ENCODE measurements at regions not wholly inside any gene's neighbourhood (a gene's known extent, or its start where the extent isn't known, plus 50 kb on each side); places are given as distances from the start of the nearest gene placed in this dataset.

GRCh38 chr13:111541345-111541744 is 220.9 kb downstream of the TEX29 start:
- DNase-seq = no peak

DNA sequence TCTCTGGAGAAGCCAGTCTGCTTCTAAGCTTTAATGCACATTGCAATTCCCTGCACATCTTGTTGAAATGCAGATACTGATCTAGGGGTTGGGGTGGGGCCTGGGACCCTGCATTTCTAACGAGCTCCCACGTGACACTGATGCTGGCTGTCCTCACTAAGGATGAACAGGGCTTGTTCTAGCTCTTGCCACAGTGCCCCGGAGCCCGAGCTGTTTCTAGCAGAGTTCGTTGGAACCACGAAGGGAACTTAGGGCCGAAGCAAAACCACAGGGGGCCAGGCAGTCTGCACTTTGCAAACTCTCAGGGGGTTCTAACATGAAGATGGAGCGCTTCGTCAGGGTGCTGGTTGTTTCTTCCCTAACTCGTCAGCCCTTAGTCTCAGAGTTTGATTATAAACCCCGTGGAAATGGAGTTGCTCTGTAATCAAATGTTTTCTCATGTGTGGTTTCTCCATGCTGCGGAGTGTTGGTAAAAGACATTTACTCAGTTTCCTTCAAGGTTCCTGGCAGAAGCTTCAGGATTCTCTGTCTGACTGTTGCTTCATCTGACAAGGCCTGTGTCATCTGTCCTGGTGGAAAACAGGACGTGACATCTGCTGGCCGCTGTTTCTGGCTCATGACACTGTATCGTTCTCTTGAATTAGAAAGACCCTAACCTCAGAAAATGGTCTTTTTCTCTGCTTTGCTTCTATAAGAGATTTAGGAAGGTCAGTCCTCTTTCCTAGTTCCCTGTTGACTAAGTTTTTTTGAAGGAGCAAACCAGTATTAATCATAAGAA is 221.5 kb downstream of the TEX29 start:
- no peak for DNase-seq

DNA sequence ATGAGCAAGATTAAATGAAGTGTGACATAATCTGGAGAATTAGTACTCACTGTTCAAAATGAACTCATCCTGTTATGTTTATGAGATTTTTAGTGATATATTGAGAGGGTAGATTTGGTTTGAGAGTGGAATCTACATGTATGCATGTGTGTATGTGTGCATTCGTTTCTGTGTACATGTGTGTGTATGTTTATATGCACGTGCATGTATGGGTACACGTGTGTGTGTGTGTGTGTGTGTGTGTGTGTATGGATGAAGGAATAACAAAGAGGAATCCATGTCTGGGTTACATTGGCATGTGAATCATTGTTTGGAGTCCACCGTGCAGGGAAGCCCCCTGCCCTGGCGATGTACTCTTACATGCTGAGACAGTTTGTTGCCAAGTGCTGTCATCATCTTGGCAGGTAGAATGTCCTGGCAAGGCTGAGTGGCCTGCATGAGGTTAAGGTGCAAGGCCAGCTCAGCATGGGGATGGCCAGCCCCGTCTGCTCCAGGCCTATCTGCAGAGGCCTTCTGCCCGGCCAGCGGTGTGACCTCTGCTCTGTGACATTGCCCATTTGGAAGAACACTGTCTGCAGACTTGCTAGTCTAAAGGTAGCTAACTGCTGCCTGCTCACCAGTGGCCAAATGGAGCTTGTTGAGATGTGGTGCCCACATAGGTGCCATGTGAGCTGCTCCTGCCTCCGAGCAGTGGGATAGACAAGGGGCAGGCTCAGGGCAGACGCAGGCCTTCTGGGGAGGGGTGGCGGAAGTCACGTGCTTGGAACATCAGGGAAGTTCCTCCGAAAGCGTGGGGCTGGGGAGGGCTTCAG is 222.3 kb downstream of the TEX29 start:
- DNase-seq = no peak

DNA sequence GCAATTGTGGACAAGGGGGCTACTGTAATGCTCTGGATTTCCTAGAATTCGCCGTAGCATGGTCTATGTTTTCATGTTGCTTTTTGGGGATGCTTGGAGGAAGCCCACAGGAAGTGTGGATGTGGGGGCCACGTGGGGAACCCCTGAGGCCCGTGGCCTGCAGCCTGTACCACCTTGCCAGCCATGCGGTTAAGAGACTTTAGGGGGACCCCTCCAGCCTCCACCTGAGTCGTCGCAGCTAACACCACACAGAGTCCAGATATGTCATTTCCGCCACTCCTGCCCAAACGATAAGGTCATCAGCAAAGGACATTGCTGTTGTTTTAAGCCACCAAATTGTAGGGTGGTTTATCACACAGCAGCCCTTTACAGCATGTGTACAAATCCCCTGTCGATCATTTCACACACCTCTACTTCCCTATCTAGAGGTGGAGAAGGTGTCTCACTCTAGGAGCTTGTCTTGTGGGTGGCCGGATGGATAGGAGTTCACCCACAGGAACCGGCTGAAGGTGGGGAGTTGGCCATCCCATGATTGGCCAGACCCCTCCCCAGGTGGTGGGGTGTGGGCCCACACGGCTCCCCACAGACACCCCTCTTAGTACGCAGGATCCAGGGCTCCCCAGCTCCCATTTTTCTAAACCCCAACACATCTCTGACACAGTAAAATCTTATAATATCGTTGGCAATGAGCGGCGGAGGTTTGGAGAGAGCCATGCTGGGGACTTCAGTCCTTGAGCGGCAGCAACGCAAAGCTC is 226.7 kb downstream of the TEX29 start:
- no peak for DNase-seq

- DNase-seq = no peak
Measured at GRCh38 chr13:111547726-111548273, 227.4 kb downstream of the TEX29 start.

- no peak for DNase-seq
Measured at GRCh38 chr13:111548301-111548700, 227.9 kb downstream of the TEX29 start.

DNA sequence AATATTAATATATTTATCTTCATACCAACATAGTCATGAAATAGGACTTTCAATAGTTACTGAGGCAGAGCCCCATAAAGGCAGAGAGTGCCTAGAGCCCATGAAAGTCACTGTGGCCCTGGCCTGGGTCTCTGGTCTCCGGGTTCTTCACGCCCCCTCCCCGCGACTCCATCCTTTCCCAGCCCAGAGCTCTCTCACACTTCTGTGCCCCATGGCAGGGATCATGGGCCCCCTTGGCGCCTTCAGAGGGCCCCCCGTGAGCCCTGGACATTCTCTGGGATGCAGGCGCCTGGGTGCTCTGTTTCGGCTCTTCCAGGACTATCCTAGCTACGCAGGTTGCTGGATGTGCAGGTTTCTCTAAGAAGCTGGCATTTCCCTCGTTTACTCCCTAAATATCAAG is 228.4 kb downstream of the TEX29 start:
- no peak for DNase-seq

DNA sequence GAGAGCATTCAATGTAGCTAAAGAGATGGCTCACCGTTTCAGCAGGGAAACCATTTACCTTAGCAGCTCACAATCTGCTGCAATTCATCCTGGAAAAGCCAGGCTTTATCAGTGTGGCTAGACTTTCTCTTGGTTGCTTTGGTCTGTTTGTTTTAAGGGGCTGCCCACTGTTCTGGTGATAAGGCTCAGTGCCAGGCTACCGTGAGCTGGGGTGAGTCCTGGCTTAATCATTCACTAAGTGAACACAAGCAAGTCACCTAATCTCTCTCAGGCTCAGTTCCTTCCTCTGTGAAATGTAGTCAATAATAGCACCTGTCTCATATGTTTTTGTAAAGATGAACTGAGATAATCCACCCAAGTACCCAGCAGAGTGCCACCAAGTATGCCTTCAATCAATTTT is 229.0 kb downstream of the TEX29 start:
- no peak for DNase-seq

- no peak for DNase-seq
Measured at GRCh38 chr13:111550062-111550461, 229.6 kb downstream of the TEX29 start.

- no peak for DNase-seq
Measured at GRCh38 chr13:111551204-111551820, 230.9 kb downstream of the TEX29 start.

DNA sequence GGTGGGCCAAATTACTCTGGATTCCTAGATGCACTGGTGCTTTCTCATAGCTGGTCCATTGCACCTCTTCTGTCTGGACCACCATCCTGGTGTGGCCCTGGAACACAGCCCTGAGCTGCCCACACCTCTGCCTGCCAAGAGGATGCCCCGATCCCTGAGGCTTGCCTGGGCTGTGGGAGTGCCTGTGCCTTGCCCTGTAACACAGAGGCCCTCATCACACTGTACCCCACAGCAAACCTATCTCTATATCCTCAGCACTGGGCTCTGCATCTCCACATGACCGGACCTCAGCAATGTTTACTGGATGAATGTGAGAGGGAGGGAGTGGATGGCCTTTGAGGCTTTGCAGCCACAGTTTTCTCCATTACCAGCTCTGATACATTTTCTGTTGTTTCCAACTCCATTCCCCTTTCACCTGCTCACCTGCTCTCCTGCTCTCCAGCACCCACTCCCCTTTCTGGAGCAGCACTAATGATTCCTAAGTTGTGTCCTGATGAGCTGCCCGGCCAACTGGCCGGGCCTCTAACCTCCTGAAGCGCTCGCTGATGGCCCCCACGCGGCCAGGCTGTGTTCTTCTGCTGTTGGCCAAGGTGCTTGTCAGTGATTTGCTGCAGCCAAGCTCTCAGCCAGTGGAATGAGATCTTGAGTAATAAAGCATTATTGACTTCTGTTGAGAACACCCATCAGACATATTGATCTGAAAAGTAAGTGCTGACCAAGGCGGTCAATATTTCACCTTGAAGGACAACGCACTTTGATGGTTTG is 232.6 kb downstream of the TEX29 start:
- DNase-seq = no peak

DNA sequence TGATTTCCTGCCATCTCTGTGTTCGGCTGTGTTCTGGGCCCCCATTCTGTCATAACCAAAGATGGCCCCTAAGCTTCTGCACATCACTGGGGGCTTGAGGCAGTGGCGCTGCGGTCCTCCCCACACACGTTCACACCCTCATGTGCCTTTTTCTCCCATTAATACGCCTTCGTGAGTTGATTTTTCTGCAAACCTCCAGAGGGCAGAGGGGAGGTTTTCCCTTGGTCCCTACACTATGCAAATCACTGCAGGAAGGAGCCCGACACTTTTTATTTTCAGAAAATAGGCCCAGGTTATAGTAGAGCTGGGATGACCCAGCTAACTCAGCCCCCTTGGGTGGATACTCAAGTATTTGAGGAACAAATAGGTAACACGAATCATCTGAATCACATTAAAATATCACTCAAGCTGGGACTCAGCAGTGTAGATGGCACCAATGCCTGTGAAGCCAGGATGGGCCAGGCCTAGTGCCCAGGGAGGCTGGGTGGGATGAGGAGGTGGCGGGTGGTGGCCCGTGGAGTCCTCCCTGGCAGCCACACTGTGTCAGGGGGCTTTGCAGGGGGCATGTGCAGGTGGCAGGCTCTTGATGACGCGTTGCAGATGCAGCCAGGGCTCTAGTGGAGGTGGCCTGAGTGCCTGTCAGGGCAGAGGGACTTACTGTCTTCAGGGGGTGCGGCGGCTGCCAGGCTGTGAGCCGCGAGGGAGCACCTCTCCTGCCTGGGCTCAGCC is 234.3 kb downstream of the TEX29 start:
- DNase-seq = no peak

GRCh38 chr13:111555268-111555808 is 234.9 kb downstream of the TEX29 start:
- DNase-seq = no peak

DNA sequence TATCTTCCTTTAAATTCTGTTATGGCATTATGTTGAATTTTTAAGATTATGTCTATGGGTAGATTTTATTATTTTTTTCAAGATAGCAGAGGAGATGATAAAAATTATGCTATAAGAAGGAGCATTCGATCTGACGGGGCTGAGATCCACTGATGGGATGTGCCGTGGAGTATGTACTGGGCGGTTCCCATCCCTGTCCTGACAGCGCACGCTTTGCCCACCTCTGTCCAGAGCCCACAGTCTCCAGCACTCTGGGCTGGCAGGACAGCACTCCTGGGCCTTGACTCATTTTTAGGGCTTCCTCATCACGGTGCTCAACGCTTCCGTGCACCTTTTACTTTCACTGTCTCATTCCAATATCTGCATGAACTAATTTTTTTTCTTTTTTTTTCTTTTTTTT is 235.5 kb downstream of the TEX29 start:
- no peak for DNase-seq

GRCh38 chr13:111556496-111556895 is 236.1 kb downstream of the TEX29 start:
- no peak for DNase-seq

GRCh38 chr13:111557921-111558699 is 237.7 kb downstream of the TEX29 start:
- DNase-seq = no peak

- DNase-seq = no peak
Measured at GRCh38 chr13:111558700-111559088, 238.3 kb downstream of the TEX29 start.

GRCh38 chr13:111559612-111560403 is 239.4 kb downstream of the TEX29 start:
- DNase-seq = no peak

- no peak for DNase-seq
Measured at GRCh38 chr13:111561091-111561781, 240.8 kb downstream of the TEX29 start.

Measured in fibroblast of skin of right quadriceps (primary cell).